Mucosa of stomach (tissue), 1 donor: ENCODE measurements at regions not wholly inside any gene's neighbourhood (a gene's known extent, or its start where the extent isn't known, plus 50 kb on each side); places are given as distances from the start of the nearest gene placed in this dataset.

Experiments
- H3K27me3 ChIP-seq: one replicate; pipeline ENCODE4 v1.7.0; 2013; ENCODE audit warnings: mild to moderate bottlenecking, low read length; ENCODE audit not compliant: control insufficient read depth, insufficient read depth
- H3K36me3 ChIP-seq: one replicate; pipeline ENCODE4 v1.7.0; 2013; ENCODE audit warnings: low read length; ENCODE audit not compliant: control insufficient read depth, insufficient read depth
- H3K4me1 ChIP-seq: one replicate; pipeline ENCODE4 v1.7.0; 2013; ENCODE audit warnings: mild to moderate bottlenecking, low read length; ENCODE audit not compliant: control insufficient read depth, insufficient read depth
- H3K4me3 ChIP-seq: one replicate; pipeline ENCODE4 v1.7.0; 2013; ENCODE audit warnings: low read length
- H3K9ac ChIP-seq: one replicate; pipeline ENCODE4 v1.7.0; 2013; ENCODE audit warnings: mild to moderate bottlenecking, low read length, moderate library complexity
- H3K9me3 ChIP-seq: one replicate; pipeline ENCODE4 v1.7.0; 2013; ENCODE audit warnings: mild to moderate bottlenecking, low read length, moderate library complexity; ENCODE audit not compliant: control insufficient read depth
- donor health status: Pancreatic carcinoma.

DNA sequence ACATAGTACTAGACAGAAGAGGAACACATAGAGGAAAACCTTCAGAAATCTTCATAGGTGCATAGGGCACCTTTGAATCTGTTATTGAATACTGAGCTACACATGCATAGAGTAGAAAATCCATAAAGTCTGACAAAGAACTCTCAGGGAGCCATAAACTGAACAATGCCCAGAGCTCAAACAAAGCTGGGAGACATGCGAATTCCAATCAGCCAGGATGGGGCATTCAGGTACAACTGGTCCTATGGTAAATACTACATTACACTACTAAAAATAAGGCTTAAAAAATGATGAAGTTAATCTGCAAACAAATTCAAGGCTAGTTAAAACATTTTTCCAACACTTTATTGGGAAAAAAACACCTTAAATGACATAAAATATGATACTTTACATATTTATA is 259.7 kb downstream of the DIO2 start:
- Histone ChIP-seq H3K9me3 (no peaks in the 10 kb centered on the region), H3K4me3 (no peak overlapping the region), H3K36me3 (no peaks in the 10 kb centered on the region), H3K27me3 (no peaks in the 10 kb centered on the region), H3K9ac (no peak overlapping the region), H3K4me1 (no peaks in the 10 kb centered on the region)

- Histone ChIP-seq H3K9ac (no peak overlapping the region), H3K4me3 (no peak overlapping the region), H3K4me1 (no peaks in the 10 kb centered on the region), H3K36me3 (no peaks in the 10 kb centered on the region), H3K9me3 (no peaks in the 10 kb centered on the region), H3K27me3 (no peaks in the 10 kb centered on the region)
Measured at GRCh38 chr14:79949906-79950305, 261.4 kb downstream of the DIO2 start.

GRCh38 chr14:79947440-79948054 is 263.8 kb downstream of the DIO2 start:
- Histone ChIP-seq H3K9me3 (no peaks in the 10 kb centered on the region), H3K4me1 (no peaks in the 10 kb centered on the region), H3K4me3 (no peak overlapping the region), H3K27me3 (no peaks in the 10 kb centered on the region), H3K36me3 (no peaks in the 10 kb centered on the region), H3K9ac (no peak overlapping the region)

DNA sequence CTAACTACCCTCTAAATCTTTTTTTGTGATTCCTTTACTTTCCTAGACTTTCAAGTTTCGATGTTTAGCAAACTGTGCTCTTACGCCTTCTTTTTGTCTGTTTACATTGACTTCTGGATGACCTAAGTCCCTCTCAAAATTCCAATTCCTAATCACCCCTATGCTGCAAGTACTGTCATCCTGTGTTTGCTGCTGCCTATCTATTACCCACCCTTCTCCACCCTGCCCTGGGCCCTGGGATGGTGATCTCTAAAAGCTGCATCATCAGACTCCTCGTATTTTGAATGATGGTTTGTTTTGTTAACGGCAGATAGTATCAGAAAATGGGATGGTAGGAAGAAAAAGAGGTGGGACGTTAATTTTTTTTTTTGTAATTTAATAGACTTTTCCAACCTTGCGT is 272.1 kb downstream of the DIO2 start:
- no peaks in the 10 kb centered on the region for H3K9me3 ChIP-seq
- no peaks in the 10 kb centered on the region for H3K36me3 ChIP-seq
- H3K9ac ChIP-seq = no peak overlapping the region
- no peaks in the 10 kb centered on the region for H3K27me3 ChIP-seq
- H3K4me3 ChIP-seq = no peak overlapping the region
- H3K4me1 ChIP-seq = no peaks in the 10 kb centered on the region

DNA sequence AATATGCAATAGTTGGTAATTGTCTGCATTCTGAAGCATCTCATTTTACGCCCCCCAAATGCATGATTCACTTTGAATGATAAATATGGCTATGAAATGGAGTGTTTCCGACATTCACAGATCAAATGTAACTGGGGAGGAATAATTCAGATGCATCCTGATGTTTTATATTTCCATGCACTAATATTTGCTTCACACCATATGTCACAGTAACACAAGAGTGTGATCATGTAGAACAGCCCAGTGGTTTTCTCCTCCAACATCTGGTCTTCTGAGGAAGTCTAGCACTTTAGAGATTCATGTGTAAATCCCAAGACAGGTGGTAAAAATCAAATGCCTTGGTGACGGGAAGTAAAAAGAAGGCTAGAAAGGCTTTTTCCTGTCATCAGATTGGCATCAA is 273.1 kb downstream of the DIO2 start:
- no peaks in the 10 kb centered on the region for H3K36me3 ChIP-seq
- H3K4me3 ChIP-seq = no peak overlapping the region
- H3K27me3 ChIP-seq = no peaks in the 10 kb centered on the region
- no peaks in the 10 kb centered on the region for H3K4me1 ChIP-seq
- H3K9me3 ChIP-seq = no peaks in the 10 kb centered on the region
- no peak overlapping the region for H3K9ac ChIP-seq

- Histone ChIP-seq H3K36me3 (no peaks in the 10 kb centered on the region), H3K4me3 (no peak overlapping the region), H3K27me3 (no peaks in the 10 kb centered on the region), H3K9ac (no peak overlapping the region), H3K4me1 (no peaks in the 10 kb centered on the region), H3K9me3 (no peaks in the 10 kb centered on the region)
Measured at GRCh38 chr14:79937433-79937832, 273.9 kb downstream of the DIO2 start.

DNA sequence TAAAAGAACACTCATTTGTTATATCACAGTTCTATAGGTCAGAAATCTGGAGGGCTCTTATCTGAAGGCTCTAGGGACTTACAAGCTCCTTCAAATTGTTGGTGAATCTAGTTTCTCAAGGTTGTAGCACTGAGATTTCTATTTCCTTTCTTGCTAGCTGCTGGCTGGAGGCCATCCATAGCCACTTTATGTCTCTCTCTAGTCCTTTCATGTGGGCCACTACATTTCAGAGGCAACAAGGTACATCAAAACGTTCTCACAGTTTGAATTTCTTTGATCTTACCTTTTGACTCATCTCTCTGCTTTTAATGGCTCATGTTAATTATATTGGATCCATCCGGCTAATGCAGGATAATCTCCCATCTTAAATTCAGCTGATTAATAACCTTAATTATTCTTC is 286.8 kb downstream of the DIO2 start:
- Histone ChIP-seq H3K4me1 (no peaks in the 10 kb centered on the region), H3K36me3 (no peaks in the 10 kb centered on the region), H3K4me3 (no peak overlapping the region), H3K27me3 (no peaks in the 10 kb centered on the region), H3K9me3 (no peaks in the 10 kb centered on the region), H3K9ac (no peak overlapping the region)

GRCh38 chr14:79920180-79920692 is 291.1 kb downstream of the DIO2 start:
- H3K27me3 ChIP-seq = no peaks in the 10 kb centered on the region
- H3K9ac ChIP-seq = no peak overlapping the region
- no peaks in the 10 kb centered on the region for H3K9me3 ChIP-seq
- H3K36me3 ChIP-seq = no peaks in the 10 kb centered on the region
- H3K4me1 ChIP-seq = no peaks in the 10 kb centered on the region
- no peak overlapping the region for H3K4me3 ChIP-seq
